IMR-90 (cell line): ENCODE measurements at regions not wholly inside any gene's neighbourhood (a gene's known extent, or its start where the extent isn't known, plus 50 kb on each side); places are given as distances from the start of the nearest gene placed in this dataset.

Experiments
- ATAC-seq: fragments of 200-7000 bp; cut with Tn5 transposase; 2 replicates; pipeline ENCODE4 v1.9.1; 2020; ENCODE audit warnings: low read depth, mild to moderate bottlenecking, moderate library complexity
- BruUV-seq: library from RNA; stranded (reverse); fragments of 400-500 nt; replicated peaks from 2 replicates; lab custom pipeline; 2021; lab: Mats Ljungman, UMichigan
- CTCF ChIA-PET: fragments of 300-600 bp; formaldehyde crosslinking; extraction: SDS; loops from one replicate; lab custom pipeline; 2021; ENCODE audit warnings: antibody characterized with exemption; lab: Yijun Ruan, JAX
- POLR2A ChIA-PET: fragments of 300-600 bp; sonication (Branson Sonifier 250); formaldehyde crosslinking; loops from one replicate; lab custom pipeline; 2022; ENCODE audit warnings: antibody characterized with exemption; ENCODE audit not compliant: unreplicated experiment; lab: Charles Lee
- DNase-seq: peaks from one replicate; pipeline ENCODE4 v3.0.0; 2013
- H2AFZ ChIP-seq: replicated peaks from 2 replicates; pipeline ENCODE3; 2013; ENCODE audit warnings: low read length, mild to moderate bottlenecking; ENCODE audit not compliant: poor library complexity
- H2AK5ac ChIP-seq: 2 replicates; pipeline ENCODE4 v1.6.1; 2013; ENCODE audit warnings: low read depth, low read length, inconsistent platforms
- H2AK9ac ChIP-seq: replicated peaks from 2 replicates; pipeline ENCODE3; 2013; ENCODE audit warnings: mild to moderate bottlenecking, low read depth, low read length, moderate library complexity; ENCODE audit not compliant: poor library complexity
- H2BK120ac ChIP-seq: 2 replicates; pipeline ENCODE4 v1.6.1; 2013; ENCODE audit warnings: low read depth, low read length, inconsistent platforms
- H2BK15ac ChIP-seq: 3 replicates; pipeline ENCODE4 v1.6.1; 2013; ENCODE audit warnings: low read depth, low read length, inconsistent platforms
- H2BK20ac ChIP-seq: 2 replicates; pipeline ENCODE4 v1.6.1; 2013; ENCODE audit warnings: low read depth, mild to moderate bottlenecking, inconsistent platforms, low read length, moderate library complexity
- H2BK5ac ChIP-seq: 2 replicates; pipeline ENCODE4 v1.6.1; 2013; ENCODE audit warnings: mild to moderate bottlenecking, low read depth, low read length, inconsistent platforms; ENCODE audit not compliant: poor library complexity, severe bottlenecking
- H3K14ac ChIP-seq: replicated peaks from 2 replicates; pipeline ENCODE4 v1.6.1; 2013; ENCODE audit warnings: low read depth, low read length, inconsistent platforms
- H3K18ac ChIP-seq: 2 replicates; pipeline ENCODE4 v1.6.1; 2013; ENCODE audit warnings: low read depth, low read length, control low read depth
- H3K23ac ChIP-seq: 2 replicates; pipeline ENCODE4 v1.6.1; 2013; ENCODE audit warnings: low read depth, low read length, inconsistent platforms
- H3K27ac ChIP-seq: 2 replicates; pipeline ENCODE4 v1.5.1; 2013; ENCODE audit warnings: mild to moderate bottlenecking, control low read depth, low read length; ENCODE audit not compliant: insufficient read depth
- H3K27me3 ChIP-seq: 2 replicates; pipeline ENCODE4 v1.6.1; 2013; ENCODE audit warnings: low read length; ENCODE audit not compliant: control insufficient read depth, insufficient read depth
- H3K36me3 ChIP-seq: 2 replicates; pipeline ENCODE4 v1.6.1; 2013; ENCODE audit warnings: low read length, mixed read lengths; ENCODE audit not compliant: control insufficient read depth, insufficient read depth
- H3K4ac ChIP-seq: 2 replicates; pipeline ENCODE4 v1.6.1; 2013; ENCODE audit warnings: low read depth, low read length, inconsistent platforms
- H3K4me1 ChIP-seq: 2 replicates; pipeline ENCODE4 v1.6.1; 2013; ENCODE audit warnings: low read length, mixed read lengths; ENCODE audit not compliant: control insufficient read depth, insufficient read depth
- H3K4me2 ChIP-seq: 2 replicates; pipeline ENCODE4 v1.6.1; 2013; ENCODE audit warnings: low read depth, mild to moderate bottlenecking, control low read depth, low read length, moderate library complexity
- H3K4me3 ChIP-seq: 2 replicates; pipeline ENCODE4 v1.5.1; 2013; ENCODE audit warnings: low read depth, mild to moderate bottlenecking, control low read depth, low read length, moderate library complexity; ENCODE audit not compliant: insufficient read depth
- H3K56ac ChIP-seq: 2 replicates; pipeline ENCODE4 v1.6.1; 2013; ENCODE audit warnings: low read length, inconsistent platforms; ENCODE audit not compliant: insufficient read depth; ENCODE audit errors: extremely low read depth
- H3K79me1 ChIP-seq, 2 experiments: 2 replicates each; pipeline ENCODE4 v1.6.1; 2013; ENCODE audit warnings: low read length in 2 of 2, inconsistent platforms in 1 of 2, low read depth in 1 of 2
- H3K9ac ChIP-seq: 2 replicates; pipeline ENCODE4 v1.6.1; 2013; ENCODE audit warnings: low read depth, low read length, control low read depth
- H3K9me1 ChIP-seq: 2 replicates; pipeline ENCODE4 v1.6.1; 2013; ENCODE audit warnings: low read length, inconsistent platforms; ENCODE audit not compliant: insufficient read depth
- H3K9me3 ChIP-seq: 2 replicates; pipeline ENCODE4 v1.6.1; 2013; ENCODE audit warnings: low read length; ENCODE audit not compliant: control insufficient read depth, insufficient read depth
- H4K20me1 ChIP-seq: 2 replicates; pipeline ENCODE4 v1.6.1; 2013; ENCODE audit warnings: low read length, inconsistent platforms; ENCODE audit not compliant: insufficient read depth
- H4K5ac ChIP-seq: 2 replicates; pipeline ENCODE4 v1.6.1; 2013; ENCODE audit warnings: mild to moderate bottlenecking, low read depth, low read length, control low read depth
- H4K8ac ChIP-seq, 2 experiments: 2 replicates each; pipeline ENCODE4 v1.6.1; 2013; ENCODE audit warnings: low read depth in 2 of 2, low read length in 2 of 2, control low read depth in 1 of 2, inconsistent platforms in 1 of 2
- H4K91ac ChIP-seq: 2 replicates; pipeline ENCODE4 v1.6.1; 2013; ENCODE audit warnings: low read depth, low read length, inconsistent platforms; ENCODE audit not compliant: insufficient read depth
- BHLHE40 ChIP-seq: fragments of 150-350 bp; IDR thresholded peaks from 2 replicates; pipeline ENCODE4 v1.6.1; 2016; ENCODE audit warnings: mild to moderate bottlenecking, low read depth, low read length
- MAFK ChIP-seq: IDR thresholded peaks from 2 replicates; pipeline ENCODE4 v1.6.1; 2012; ENCODE audit warnings: low read depth, low read length, improper control_type of control experiment
- MAZ ChIP-seq: IDR thresholded peaks from 2 replicates; pipeline ENCODE4 v1.6.1; 2012; ENCODE audit warnings: low read depth, mild to moderate bottlenecking, low read length, improper control_type of control experiment, moderate library complexity, borderline replicate concordance
- NFE2L2 ChIP-seq: fragments of 150-350 bp; IDR thresholded peaks from 2 replicates; pipeline ENCODE4 v1.6.1; 2016; ENCODE audit warnings: low read depth, mild to moderate bottlenecking, low read length
- POLR2A ChIP-seq: IDR thresholded peaks from 2 replicates; pipeline ENCODE4 v1.6.1; 2012; ENCODE audit warnings: mild to moderate bottlenecking, low read depth, low read length
- RCOR1 ChIP-seq: IDR thresholded peaks from 2 replicates; pipeline ENCODE4 v1.6.1; 2012; ENCODE audit warnings: mild to moderate bottlenecking, low read length, improper control_type of control experiment; ENCODE audit not compliant: insufficient replicate concordance
- SMC3 ChIP-seq: fragments of 150-350 bp; IDR thresholded peaks from 2 replicates; pipeline ENCODE4 v1.6.1; 2016; ENCODE audit warnings: low read depth, mild to moderate bottlenecking, antibody characterized with exemption, low read length, moderate library complexity
- dilution Hi-C: fragments of 300-500 bp; cut with HindIII; formaldehyde crosslinking; loops from one replicate; pipeline ENCODE4 v1.14.3; 2018; ENCODE audit warnings: low sequenced_read_pairs; ENCODE audit not compliant: unreplicated experiment
- in situ Hi-C: fragments of 300-500 bp; cut with MboI; formaldehyde crosslinking; loops from 3 replicates; pipeline ENCODE4 v1.14.3; 2019; ENCODE audit warnings: low sequenced_read_pairs, inconsistent platforms, mixed read lengths
- intact Hi-C: fragments of 100-400 bp; cut with micrococcal nuclease; formaldehyde crosslinking; loops from 2 replicates; pipeline ENCODE4 v1.10.0; 2022
- TF ChIP-seq, protein P1 (sequence below): conservative IDR thresholded peaks from 2 replicates; pipeline ENCODE4 v1.5.1; 2012; ENCODE audit warnings: mild to moderate bottlenecking, low read depth, low read length, improper control_type of control experiment
- TF ChIP-seq, protein P2 (sequence below): fragments of 150-350 bp; IDR thresholded peaks from 2 replicates; pipeline ENCODE4 v1.6.1; 2017; ENCODE audit warnings: mild to moderate bottlenecking, antibody characterized with exemption, low read length, low read depth

DNA sequence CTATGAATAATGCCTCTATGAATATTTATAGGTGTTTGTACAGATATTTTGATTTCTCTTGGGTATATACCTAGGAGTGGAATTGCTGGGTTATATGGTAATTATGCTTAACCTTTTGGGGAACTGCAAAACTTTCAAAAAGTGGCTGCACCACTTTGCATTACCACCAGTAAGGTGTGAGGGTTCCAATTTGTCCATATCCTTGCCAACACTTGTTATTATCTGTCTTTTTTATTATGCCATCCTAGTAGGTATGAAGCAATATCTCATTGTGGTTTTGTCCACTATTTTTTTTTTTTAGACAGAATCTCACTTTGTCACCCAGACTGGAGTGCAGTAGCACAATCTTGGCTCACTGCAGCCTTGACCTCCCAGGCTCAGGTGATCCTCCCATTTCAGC lies 112.2 kb upstream of the FBXO11 start:
- no peaks in the 10 kb centered on the region for H3K9me3 ChIP-seq
- intact Hi-C loops: no loop called here
- in situ Hi-C loops: no loop called here
- no peaks in the 10 kb centered on the region for H4K20me1 ChIP-seq
- H3K36me3 ChIP-seq: no peaks in the 10 kb centered on the region
- no peak overlapping the region for H4K8ac ChIP-seq
- no peak overlapping the region for H2AK9ac ChIP-seq
- no peak overlapping the region for H3K14ac ChIP-seq
- no peak overlapping the region for H2AFZ ChIP-seq
- H3K18ac ChIP-seq: no peak overlapping the region
- H2AK5ac ChIP-seq: no peak overlapping the region
- H3K4me1 ChIP-seq: no peaks in the 10 kb centered on the region
- H2BK15ac ChIP-seq: no peak overlapping the region
- BruUV-seq: no TSS peak
- H3K56ac ChIP-seq: no peak overlapping the region
- H3K4me2 ChIP-seq: no peak overlapping the region
- CTCF ChIA-PET: no interaction called here
- no peak overlapping the region for H2BK5ac ChIP-seq
- H3K4ac ChIP-seq: no peak overlapping the region
- H3K4me3 ChIP-seq: no peak overlapping the region
- peaks cover 4% of the 10 kb centered on the region for H3K27me3 ChIP-seq
- ATAC-seq: no peak
- DNase-seq: no peak
- no peak overlapping the region for H4K5ac ChIP-seq
- H2BK120ac ChIP-seq: no peak overlapping the region
- H3K79me1 ChIP-seq: no peaks in the 10 kb centered on the region
- TF ChIP-seq POLR2A (no peak), MAFK (no peak), MAZ (no peak), BHLHE40 (no peak), SMC3 (no peak), RCOR1 (no peak), NFE2L2 (no peak)
- TF ChIP-seq, protein P1, sequence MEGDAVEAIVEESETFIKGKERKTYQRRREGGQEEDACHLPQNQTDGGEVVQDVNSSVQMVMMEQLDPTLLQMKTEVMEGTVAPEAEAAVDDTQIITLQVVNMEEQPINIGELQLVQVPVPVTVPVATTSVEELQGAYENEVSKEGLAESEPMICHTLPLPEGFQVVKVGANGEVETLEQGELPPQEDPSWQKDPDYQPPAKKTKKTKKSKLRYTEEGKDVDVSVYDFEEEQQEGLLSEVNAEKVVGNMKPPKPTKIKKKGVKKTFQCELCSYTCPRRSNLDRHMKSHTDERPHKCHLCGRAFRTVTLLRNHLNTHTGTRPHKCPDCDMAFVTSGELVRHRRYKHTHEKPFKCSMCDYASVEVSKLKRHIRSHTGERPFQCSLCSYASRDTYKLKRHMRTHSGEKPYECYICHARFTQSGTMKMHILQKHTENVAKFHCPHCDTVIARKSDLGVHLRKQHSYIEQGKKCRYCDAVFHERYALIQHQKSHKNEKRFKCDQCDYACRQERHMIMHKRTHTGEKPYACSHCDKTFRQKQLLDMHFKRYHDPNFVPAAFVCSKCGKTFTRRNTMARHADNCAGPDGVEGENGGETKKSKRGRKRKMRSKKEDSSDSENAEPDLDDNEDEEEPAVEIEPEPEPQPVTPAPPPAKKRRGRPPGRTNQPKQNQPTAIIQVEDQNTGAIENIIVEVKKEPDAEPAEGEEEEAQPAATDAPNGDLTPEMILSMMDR: no peak
- TF ChIP-seq, protein P2, sequence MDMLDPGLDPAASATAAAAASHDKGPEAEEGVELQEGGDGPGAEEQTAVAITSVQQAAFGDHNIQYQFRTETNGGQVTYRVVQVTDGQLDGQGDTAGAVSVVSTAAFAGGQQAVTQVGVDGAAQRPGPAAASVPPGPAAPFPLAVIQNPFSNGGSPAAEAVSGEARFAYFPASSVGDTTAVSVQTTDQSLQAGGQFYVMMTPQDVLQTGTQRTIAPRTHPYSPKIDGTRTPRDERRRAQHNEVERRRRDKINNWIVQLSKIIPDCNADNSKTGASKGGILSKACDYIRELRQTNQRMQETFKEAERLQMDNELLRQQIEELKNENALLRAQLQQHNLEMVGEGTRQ: no peak
- H2BK20ac ChIP-seq: no peak overlapping the region
- H3K9ac ChIP-seq: no peak overlapping the region
- no peak overlapping the region for H3K27ac ChIP-seq
- H3K9me1 ChIP-seq: no peaks in the 10 kb centered on the region
- no peak overlapping the region for H3K23ac ChIP-seq
- dilution Hi-C loops: no loop called here
- POLR2A ChIA-PET: no interaction called here
- no peak overlapping the region for H4K91ac ChIP-seq
